Stimulated activated CD8-positive, alpha-beta memory T cell treated with anti-CD3 and anti-CD28 coated beads, Interleukin-12 subunit alpha, Interleukin-12 subunit beta, amount 100 ng/mL, for 24 hours (primary cell): ENCODE measurements at regions not wholly inside any gene's neighbourhood (a gene's known extent, or its start where the extent isn't known, plus 50 kb on each side); places are given as distances from the start of the nearest gene placed in this dataset.
"Not testable (repeated sequence)": the region's sequence is repeated elsewhere in the genome, so short reads cannot be mapped to it uniquely, and the experiment has no call there.

Source experiments
- DNase-seq: peaks from one replicate; pipeline ENCODE4 v3.0.0-alpha.2; 2020; ENCODE audit errors: extremely low read depth

- DNase-seq: no peak
These were observed 868.6 kb downstream of the TBL1XR1 start for GRCh38 chr3:176328666-176329065.

- no peak for DNase-seq
These were observed 869.1 kb downstream of the TBL1XR1 start for GRCh38 chr3:176328198-176328597.

GRCh38 chr3:176326894-176327490 lies 870.3 kb downstream of the TBL1XR1 start:
- DNase-seq: not testable (repeated sequence)

DNA sequence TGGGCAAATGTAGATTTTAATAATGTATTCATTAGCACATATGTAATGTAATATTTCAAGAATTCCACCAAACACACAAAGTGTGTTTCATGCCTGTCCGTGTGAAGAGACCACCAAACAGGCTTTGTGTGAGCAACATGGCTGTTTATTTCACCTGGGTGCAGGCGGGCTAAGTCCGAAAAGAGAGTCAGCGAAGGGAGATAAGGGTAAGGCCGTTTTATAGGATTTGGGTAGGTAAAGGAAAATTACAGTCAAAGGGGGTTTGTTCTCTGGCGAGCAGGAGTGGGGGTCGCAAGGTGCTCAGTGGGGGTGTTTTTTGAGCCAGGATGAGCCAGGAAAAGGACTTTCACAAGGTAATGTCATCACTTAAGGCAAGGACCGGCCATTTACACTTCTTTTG lies 875.8 kb downstream of the TBL1XR1 start:
- DNase-seq: not testable (repeated sequence)

GRCh38 chr3:176321099-176321498 lies 876.2 kb downstream of the TBL1XR1 start:
- no peak for DNase-seq

DNA sequence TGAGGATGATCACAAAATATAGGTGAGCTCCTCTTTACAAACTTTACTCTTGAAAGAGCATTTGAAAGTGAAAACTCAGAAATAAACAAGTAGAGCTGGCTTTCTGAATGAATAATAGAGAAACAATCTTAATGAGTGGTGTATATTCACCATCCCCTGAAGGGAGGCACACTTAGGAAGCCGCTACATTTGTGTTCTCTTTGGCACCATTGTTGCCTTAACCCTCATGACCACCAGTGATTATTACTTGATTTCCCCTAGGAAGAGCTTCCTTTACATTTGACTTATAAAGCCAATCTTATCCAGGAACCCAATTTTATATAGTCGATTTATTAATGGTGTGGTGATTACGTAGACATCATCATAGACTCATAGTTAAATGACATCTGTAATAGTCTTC lies 883.9 kb downstream of the TBL1XR1 start:
- no peak for DNase-seq

DNA sequence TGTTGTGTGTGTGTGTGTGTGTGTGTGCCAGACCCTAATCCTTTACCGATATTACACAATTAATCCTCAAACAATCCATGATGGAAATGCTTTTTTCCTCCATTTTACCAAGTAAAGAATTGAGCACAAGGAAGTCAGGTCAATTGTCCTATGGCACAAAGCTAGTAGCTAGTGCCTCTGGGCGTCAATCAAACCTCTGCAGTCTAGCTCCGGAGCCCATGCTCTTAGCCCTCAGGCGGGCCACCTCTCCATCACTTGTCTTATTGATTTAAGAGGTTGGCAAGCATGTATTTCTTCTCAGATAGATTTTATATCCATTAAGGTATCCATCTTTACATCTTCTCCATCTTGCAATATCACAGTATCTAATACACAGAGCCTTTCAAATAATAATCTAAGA lies 886.6 kb downstream of the TBL1XR1 start:
- no peak for DNase-seq

- DNase-seq: no peak
These were observed 895.0 kb downstream of the TBL1XR1 start for GRCh38 chr3:176302271-176302670.

GRCh38 chr3:176296066-176296597 lies 901.1 kb downstream of the TBL1XR1 start:
- DNase-seq: no peak

DNA sequence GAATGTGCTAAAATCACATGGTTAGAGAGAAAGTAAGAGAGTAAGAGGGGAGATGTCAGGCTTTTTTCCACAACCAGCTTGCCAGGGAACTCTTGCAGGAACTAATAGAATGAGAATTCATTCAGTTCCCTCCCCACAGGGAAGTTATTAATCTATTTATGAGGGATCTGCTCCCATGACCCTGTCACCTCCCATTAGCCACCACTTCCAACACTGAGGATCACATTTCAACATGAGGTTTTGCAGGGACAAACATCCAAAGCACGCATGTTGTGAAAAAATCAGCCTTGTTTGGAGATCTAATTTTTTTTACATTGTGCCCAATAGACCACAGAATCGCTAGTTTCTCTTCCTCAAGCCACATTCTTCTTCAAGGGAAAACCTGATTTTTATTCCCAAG lies 904.0 kb downstream of the TBL1XR1 start:
- no peak for DNase-seq

- no peak for DNase-seq
These were observed 910.7 kb downstream of the TBL1XR1 start for GRCh38 chr3:176286476-176287085.

DNA sequence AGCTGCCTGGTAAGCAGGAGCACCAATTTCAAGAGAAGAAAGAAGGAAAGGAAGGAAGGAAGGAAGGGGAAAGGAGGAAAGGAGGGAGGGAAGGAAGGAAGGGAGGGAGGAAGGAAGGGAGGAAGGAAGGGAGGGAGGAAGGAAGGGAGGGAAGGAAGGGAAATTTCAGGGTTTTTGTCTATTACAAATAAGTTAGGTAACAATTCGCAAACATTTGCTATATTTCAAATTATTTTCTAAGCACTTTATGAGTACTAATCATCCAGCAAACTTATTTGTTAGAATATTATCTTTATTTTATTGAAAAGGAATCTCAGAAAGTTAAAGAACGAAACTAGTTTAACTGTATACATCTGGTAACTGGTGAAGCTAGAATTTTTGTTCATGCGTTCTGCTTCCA lies 921.7 kb downstream of the TBL1XR1 start:
- DNase-seq: no peak

- no peak for DNase-seq
These were observed 922.2 kb downstream of the TBL1XR1 start for GRCh38 chr3:176275113-176275512.

GRCh38 chr3:176274161-176274560 lies 923.1 kb downstream of the TBL1XR1 start:
- DNase-seq: no peak

DNA sequence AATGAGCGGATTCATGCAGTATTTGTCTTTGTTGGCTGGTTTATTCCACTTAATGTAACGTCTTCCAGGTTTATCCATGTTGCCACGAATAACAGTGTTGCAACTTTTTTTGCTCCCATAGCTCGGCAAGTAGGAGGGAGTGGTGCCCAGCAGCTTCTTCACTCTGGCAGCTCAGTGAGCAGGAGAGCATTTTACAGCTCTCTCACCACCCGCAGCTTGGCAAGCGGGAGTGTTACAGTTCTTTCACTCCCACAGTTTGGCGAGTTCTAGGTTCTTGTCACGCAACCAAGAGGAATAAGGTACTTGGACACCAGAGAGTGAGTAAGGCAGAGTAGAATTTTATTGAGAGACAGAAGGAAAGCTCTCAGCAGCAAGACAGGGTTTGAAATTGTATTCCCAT lies 935.2 kb downstream of the TBL1XR1 start:
- DNase-seq: no peak

DNA sequence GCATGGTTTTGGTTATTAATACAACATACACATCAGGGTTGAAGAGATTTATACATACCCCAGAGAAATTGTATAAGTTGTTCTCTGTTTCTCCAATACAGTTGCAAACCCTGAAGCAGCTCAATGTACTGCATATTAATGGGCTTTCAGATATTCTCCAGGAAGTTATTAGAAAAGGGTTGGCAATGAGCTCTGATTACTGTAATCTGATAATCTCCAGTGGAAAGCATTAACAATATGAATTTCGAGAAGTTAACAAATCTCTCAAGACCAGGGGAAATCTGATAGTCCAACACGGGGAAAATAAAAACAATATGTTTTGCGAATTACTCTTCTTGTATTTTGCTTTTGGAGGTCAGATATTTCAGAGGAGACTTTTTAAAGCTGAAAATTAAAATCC lies 950.1 kb downstream of the TBL1XR1 start:
- DNase-seq: no peak

DNA sequence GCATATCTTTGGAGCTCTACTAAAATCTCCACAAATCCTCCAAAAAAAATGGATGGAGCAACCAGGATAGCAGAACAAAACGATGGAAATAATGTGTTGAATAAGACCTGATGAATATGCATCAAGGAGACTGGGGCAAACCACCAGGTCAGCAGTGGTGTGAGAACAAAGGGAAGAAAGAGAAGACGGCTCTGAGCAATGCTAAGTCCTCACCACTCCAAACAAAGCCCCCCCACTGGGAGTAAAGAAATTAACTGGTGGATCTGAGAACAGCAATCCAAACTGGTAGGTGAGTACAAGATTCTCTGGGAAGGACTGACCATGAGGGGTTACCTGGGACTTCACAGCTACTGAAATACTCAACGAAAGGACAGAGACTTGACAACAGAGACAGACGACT lies 977.3 kb downstream of the TBL1XR1 start:
- no peak for DNase-seq

DNA sequence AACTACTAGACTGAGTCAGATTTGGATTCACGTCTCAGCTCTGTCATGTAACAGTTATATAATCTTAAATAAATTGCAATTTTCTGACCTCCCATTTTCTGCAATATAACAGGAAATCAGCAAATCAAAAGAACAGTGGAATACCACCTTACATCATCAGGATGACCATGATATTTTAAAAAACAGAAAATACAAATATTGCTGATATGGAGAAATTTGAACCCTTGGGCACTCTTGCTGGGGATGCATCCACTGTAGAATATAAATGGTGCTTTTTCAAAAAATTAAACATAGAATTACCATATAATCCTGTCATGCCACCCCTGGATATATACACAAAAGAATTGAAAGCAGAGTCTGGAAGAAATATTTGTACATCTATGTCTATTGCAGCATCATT lies 982.5 kb downstream of the TBL1XR1 start:
- no peak for DNase-seq

- DNase-seq: not testable (repeated sequence)
These were observed 984.0 kb downstream of the TBL1XR1 start for GRCh38 chr3:176213314-176213713.

GRCh38 chr3:176208915-176209314 lies 988.4 kb downstream of the TBL1XR1 start:
- no peak for DNase-seq

DNA sequence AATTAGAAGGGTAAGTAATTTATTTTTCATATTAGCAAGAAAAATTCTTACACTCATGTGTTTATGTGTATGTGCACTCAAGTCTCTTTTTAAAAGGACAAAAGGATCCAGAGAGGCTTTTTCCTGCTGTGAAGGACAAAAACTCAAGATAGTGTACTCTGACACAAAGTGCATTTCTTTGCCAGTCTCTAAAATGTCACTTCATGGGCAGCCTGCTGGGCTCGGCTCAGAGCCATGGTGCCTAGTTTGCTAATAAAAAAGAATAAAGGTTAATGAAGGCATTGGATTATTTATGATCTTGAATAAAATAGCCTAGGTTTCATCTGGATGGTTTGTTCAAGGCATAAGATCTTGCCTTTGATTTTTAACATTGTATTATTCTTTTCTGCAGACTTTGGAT lies 989.0 kb downstream of the TBL1XR1 start:
- no peak for DNase-seq

GRCh38 chr3:176206809-176207208 lies 990.5 kb downstream of the TBL1XR1 start:
- no peak for DNase-seq

GRCh38 chr3:176202652-176203051 lies 994.6 kb downstream of the TBL1XR1 start:
- no peak for DNase-seq
